Epithelial cell of esophagus (primary cell): ENCODE measurements at regions not wholly inside any gene's neighbourhood (a gene's known extent, or its start where the extent isn't known, plus 50 kb on each side); places are given as distances from the start of the nearest gene placed in this dataset.

Experiments
- DNase-seq: peaks from one replicate; pipeline ENCODE4 v3.0.0; 2010; ENCODE audit warnings: low read depth
- H3K4me3 ChIP-seq: 2 replicates; pipeline ENCODE4 v1.5.1; 2011; ENCODE audit warnings: mild to moderate bottlenecking, low read length, control low read depth
- TF ChIP-seq, protein P1 (sequence below): IDR thresholded peaks from 2 replicates; pipeline ENCODE4 v1.5.1; 2011; ENCODE audit warnings: low read depth, mild to moderate bottlenecking, low read length, control low read depth, inconsistent platforms; ENCODE audit not compliant: insufficient read depth; ENCODE audit errors: missing control alignments

DNA sequence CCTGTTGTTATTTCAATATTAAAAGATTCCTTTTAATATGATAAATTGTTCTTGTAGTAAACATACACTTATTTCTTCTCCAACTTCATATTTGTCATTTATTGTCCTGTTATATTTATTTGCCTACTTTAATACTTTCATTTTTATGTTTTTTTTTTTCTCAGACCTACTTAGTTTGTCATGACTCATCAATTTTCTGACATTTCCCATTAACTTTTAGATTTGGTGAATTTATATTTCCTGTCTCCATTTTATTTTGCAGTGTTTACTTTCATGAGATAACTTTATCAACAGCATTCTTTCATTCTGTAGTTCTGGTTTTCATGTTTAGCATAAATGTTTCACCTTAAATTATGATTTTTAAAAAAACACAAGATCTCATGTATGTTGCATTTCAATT lies 788.7 kb downstream of the EFNA5 start:
- no peak overlapping the region for H3K4me3 ChIP-seq
- TF ChIP-seq, protein P1, sequence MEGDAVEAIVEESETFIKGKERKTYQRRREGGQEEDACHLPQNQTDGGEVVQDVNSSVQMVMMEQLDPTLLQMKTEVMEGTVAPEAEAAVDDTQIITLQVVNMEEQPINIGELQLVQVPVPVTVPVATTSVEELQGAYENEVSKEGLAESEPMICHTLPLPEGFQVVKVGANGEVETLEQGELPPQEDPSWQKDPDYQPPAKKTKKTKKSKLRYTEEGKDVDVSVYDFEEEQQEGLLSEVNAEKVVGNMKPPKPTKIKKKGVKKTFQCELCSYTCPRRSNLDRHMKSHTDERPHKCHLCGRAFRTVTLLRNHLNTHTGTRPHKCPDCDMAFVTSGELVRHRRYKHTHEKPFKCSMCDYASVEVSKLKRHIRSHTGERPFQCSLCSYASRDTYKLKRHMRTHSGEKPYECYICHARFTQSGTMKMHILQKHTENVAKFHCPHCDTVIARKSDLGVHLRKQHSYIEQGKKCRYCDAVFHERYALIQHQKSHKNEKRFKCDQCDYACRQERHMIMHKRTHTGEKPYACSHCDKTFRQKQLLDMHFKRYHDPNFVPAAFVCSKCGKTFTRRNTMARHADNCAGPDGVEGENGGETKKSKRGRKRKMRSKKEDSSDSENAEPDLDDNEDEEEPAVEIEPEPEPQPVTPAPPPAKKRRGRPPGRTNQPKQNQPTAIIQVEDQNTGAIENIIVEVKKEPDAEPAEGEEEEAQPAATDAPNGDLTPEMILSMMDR, result no peak
- no peak for DNase-seq

DNA sequence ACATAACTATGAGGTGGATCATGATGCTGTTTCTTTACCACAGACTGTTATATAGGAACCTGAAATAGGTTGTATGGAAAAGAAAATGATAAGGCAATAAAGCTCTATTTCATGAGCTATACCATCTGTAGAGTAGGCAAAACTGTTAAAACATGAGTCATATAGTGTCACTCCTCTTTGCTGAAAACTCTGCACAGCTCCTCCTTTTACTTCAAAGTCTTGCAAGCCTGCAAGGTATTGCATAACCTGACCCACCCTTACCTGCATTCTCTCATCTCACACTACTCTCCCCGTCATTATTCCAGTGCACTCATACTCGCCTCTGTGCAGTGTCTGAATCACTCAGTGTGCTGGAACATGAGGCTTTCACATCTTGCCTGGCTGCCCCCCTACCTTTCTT lies 790.1 kb downstream of the EFNA5 start:
- TF ChIP-seq, protein P1, result no peak
- H3K4me3 ChIP-seq, result no peak overlapping the region
- peak; percentile 98 for DNase-seq

DNA sequence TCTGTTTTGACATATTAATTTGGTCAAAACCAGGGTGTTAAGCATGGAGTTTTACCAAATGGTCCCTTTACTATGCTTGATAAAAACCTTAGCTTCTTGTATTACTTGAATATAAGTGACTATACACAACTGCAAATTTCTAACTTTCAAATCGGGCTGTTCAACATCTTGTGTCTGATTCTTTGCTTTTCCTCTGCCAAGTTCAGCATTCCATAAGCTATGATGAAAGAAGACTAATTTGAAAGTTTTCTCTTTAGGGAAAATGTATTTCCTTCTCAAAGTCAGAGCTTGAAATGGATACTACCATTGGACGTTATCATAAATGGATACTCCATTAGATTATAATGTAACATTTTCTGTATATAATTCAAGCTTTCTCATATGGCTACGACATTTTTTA lies 792.9 kb downstream of the EFNA5 start:
- TF ChIP-seq, protein P1, result no peak
- no peak overlapping the region for H3K4me3 ChIP-seq
- no peak for DNase-seq

DNA sequence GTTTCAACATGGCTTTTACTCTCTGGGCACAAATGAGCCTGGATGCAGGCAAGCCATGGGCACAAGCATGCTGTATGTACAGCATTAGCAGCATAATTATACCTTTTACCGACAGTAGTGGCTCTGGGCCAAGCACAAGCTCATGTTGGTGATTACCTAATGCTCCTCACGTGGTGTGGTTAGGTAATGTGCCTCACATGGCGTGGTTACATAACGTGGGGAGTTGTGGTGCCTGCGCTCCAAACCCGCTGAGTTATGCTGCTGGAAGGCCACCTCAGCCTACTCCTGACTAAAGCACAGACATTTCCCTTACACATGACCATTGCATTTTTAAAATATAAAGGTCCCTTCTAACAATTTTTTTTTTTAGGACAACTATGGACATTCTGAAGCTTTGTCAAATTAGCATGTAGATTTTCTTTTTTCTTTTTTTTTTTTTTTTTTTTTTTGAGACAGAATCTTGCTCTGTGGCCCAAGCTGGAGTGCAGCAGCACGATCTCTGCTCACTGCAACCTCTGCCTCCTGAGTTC lies 794.0 kb downstream of the EFNA5 start:
- H3K4me3 ChIP-seq, result no peak overlapping the region
- peak; percentile 32 for DNase-seq
- TF ChIP-seq, protein P1, result no peak

DNA sequence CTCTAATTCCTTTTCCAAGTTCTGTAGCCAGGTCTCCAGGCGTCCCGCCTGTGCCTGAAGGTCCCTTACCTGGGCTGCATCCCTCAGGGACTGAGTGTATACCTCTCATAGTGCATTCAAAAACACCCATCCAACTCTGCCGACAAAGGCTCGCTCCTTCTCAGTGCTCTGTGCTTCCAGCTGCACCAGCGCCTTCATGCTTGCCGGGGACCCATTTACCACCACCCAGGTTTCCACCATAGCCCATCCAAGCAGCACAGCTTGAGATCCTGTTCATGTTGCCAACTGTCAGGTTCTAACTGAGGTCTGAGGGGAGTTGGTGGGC lies 794.5 kb downstream of the EFNA5 start:
- no peak for DNase-seq
- TF ChIP-seq, protein P1, result no peak
- H3K4me3 ChIP-seq, result no peak overlapping the region

DNA sequence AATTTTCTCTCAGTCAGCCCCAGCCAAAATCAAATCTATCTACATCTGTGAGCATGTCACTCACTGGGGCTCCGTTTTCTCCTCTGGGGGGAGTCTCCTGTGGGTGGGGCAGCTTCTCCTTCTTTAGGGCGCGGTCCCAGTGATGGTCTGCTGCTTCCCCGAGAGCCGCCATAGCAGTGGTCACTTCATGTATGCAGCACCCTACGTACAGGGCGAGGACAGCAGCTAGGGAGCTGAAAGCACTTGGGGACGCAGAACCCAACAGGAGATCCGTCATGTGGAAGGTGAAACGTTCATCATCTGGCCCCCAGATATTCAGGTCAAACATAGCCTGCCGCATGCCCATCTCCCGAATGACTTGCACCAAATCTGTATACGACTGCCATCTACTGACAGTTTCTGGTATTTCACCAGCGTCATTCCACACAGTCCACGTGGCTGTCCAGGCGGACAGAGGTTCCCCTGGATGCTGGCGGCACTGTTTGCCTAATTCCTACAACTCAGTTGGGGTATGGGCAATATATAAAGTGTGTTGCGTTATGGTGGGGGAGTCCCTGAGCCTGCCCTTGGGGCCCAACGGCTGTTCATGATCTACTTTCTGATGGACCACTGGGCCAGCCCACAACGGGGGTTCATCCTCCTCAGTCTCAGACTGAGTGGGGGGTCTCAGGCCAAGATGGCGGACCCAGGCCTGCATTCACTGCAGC lies 795.0 kb downstream of the EFNA5 start:
- TF ChIP-seq, protein P1, result peak; percentile 40
- H3K4me3 ChIP-seq, result no peak overlapping the region
- peak; percentile 46 for DNase-seq

DNA sequence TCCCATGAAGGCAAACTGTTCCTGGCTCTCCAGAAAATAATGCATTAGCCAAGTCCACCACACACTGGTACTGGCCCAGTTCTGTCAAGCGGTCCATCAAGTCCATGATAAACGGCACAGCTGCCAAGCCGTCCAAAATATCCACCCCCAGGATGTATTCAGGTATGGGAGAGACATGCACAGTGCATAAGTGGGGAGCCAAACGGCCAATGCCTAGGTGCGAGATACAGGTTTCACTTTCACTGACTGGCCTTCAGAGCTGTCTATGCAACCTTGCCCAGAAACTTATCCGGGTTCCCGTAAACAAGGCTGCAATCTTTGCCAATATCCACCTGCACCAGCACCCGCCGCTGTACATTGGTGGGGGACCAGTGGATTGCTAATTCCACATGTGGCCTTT lies 795.8 kb downstream of the EFNA5 start:
- TF ChIP-seq, protein P1, result no peak
- no peak for DNase-seq
- H3K4me3 ChIP-seq, result no peak overlapping the region
